Esophagus squamous epithelium (tissue), 4 donors: ENCODE measurements at regions not wholly inside any gene's neighbourhood (a gene's known extent, or its start where the extent isn't known, plus 50 kb on each side); places are given as distances from the start of the nearest gene placed in this dataset.

Source experiments
- POLR2A ChIP-seq, 4 donors: fragments of 450-650 bp; IDR thresholded peaks; one replicate each; pipeline ENCODE4 v1.6.1; 2017; ENCODE audit warnings: antibody characterized with exemption in 4 of 4, mild to moderate bottlenecking in 4 of 4, moderate library complexity in 3 of 4
- TF ChIP-seq, protein P1 (sequence below), 6 experiments: fragments of 450-650 bp in 4 of 6; fragments of 200-600 bp in 2 of 6; sonication (generic) in 2 of 6; IDR thresholded peaks; one replicate each; pipeline ENCODE4 v1.5.1; 2016 to 2019; ENCODE audit warnings: antibody characterized with exemption in 6 of 6, mild to moderate bottlenecking in 4 of 6, moderate library complexity in 4 of 6

DNA sequence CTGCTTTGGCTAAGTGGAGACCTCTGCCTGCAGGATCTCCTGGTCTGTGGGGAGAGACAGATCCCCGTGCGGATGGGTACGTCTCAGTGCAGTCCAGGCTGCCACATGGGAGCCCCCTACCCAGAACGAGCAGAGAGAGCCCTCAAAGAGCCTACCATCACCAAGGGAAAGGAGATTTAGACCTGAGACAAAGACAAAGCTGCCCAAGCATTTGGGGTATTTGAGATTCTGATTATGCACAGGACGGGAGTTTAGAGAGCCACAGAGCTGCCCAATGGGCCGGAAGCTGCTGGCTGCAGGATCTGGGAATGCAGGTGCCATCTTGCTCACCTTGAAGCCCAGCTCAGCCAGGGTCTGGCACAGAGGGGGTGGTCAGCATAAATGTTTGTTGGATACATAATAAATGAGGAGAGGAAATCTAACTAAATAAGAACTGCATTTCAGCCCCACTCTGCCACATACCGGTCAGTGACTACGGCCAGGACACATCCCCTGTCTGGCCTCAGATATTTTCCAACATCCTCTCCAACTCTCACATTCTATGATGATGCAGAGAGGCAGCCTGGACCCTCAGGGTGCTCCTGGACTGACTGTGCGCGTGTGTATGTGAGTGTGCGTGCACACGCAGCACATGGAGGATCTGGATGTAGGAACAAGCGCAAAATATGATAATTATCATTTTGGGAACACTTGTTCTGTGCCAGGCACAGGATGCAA, 157.8 kb downstream of the FGF18 start:
- TF ChIP-seq, protein P1, sequence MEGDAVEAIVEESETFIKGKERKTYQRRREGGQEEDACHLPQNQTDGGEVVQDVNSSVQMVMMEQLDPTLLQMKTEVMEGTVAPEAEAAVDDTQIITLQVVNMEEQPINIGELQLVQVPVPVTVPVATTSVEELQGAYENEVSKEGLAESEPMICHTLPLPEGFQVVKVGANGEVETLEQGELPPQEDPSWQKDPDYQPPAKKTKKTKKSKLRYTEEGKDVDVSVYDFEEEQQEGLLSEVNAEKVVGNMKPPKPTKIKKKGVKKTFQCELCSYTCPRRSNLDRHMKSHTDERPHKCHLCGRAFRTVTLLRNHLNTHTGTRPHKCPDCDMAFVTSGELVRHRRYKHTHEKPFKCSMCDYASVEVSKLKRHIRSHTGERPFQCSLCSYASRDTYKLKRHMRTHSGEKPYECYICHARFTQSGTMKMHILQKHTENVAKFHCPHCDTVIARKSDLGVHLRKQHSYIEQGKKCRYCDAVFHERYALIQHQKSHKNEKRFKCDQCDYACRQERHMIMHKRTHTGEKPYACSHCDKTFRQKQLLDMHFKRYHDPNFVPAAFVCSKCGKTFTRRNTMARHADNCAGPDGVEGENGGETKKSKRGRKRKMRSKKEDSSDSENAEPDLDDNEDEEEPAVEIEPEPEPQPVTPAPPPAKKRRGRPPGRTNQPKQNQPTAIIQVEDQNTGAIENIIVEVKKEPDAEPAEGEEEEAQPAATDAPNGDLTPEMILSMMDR (IDR thresholded peaks at IDR 0.05), result no peak
- no peak for TF ChIP-seq POLR2A (IDR thresholded peaks at IDR 0.05)
